HepG2 (cell line): ENCODE measurements at regions not wholly inside any gene's neighbourhood (a gene's known extent, or its start where the extent isn't known, plus 50 kb on each side); places are given as distances from the start of the nearest gene placed in this dataset.

Source experiments
- ATAC-seq: fragments of 200-7000 bp; cut with Tn5 transposase; 3 replicates; pipeline ENCODE4 v1.9.1; 2020; ENCODE audit warnings: mild to moderate bottlenecking, moderate library complexity
- BruUV-seq: library from RNA; stranded (reverse); fragments of 400-500 nt; replicated peaks from 2 replicates; lab custom pipeline; 2021; lab: Mats Ljungman, UMichigan
- CTCF ChIA-PET: fragments of 300-600 bp; formaldehyde crosslinking; extraction: SDS; loops from one replicate; lab custom pipeline; 2021; ENCODE audit warnings: low total read pairs, inconsistent platforms, low intra/inter-chr PET ratio; lab: Yijun Ruan, JAX
- POLR2A ChIA-PET: fragments of 350-600 bp; sonication (Branson Sonifier 250); formaldehyde crosslinking; loops from one replicate; lab custom pipeline; 2020; ENCODE audit warnings: antibody characterized with exemption, inconsistent platforms; lab: Yijun Ruan, JAX
- DNase-seq: peaks from one replicate; pipeline ENCODE4 v3.0.0-alpha.2; 2015; ENCODE audit warnings: low spot score
- FAIRE-seq: peaks from 3 replicates; lab custom pipeline; 2011; peaks lifted over from hg19 to GRCh38; lab: Jason Lieb, UNC
- H2AFZ ChIP-seq: one replicate; pipeline ENCODE4 v1.6.1; 2011; ENCODE audit warnings: low read length, inconsistent platforms
- H3K27ac ChIP-seq: fragments of 300-600 bp; 3 replicates; pipeline ENCODE4 v1.8.0; 2011; ENCODE audit warnings: mixed run types, mild to moderate bottlenecking, mixed read lengths, low read length, inconsistent platforms; ENCODE audit not compliant: insufficient read depth; ENCODE audit errors: extremely low read length
- H3K27me3 ChIP-seq, 2 experiments: fragments of 200-600 bp in 1 of 2; 2 replicates in 1 of 2; 3 replicates in 1 of 2; pipeline versions ENCODE4 v1.6.0 to v1.8.0; 2011; ENCODE audit warnings: low read length in 2 of 2, mild to moderate bottlenecking in 2 of 2, moderate library complexity in 2 of 2, inconsistent platforms in 1 of 2; ENCODE audit not compliant: insufficient read depth in 2 of 2, control insufficient read depth in 1 of 2
- H3K36me3 ChIP-seq, 2 experiments: fragments of 200-600 bp in 1 of 2; replicated peaks in 1 of 2; 2 replicates in 1 of 2; 3 replicates in 1 of 2; pipeline versions ENCODE4 v1.5.1 to v1.8.0; 2011; ENCODE audit warnings: low read length in 2 of 2, inconsistent platforms in 1 of 2; ENCODE audit not compliant: insufficient read depth in 2 of 2, control insufficient read depth in 1 of 2
- H3K4me1 ChIP-seq: 2 replicates; pipeline ENCODE4 v1.5.1; 2012; ENCODE audit warnings: low read length, inconsistent platforms; ENCODE audit not compliant: insufficient read depth
- H3K4me2 ChIP-seq: 2 replicates; pipeline ENCODE4 v1.6.0; 2011; ENCODE audit warnings: low read depth, low read length, inconsistent platforms
- H3K4me3 ChIP-seq, 3 experiments: fragments of 200-600 bp in 1 of 3; sonication (generic), shearing (Covaris generic) in 1 of 3; replicated peaks in 1 of 3; 2 replicates each; pipeline ENCODE4 v1.5.1; 2011 to 2016; ENCODE audit warnings: low read length in 3 of 3, inconsistent platforms in 2 of 3, low read depth in 2 of 3, mild to moderate bottlenecking in 2 of 3, control low read depth in 1 of 3, mixed read lengths in 1 of 3; ENCODE audit not compliant: insufficient read depth in 1 of 3
- H3K79me2 ChIP-seq: one replicate; pipeline ENCODE4 v1.6.1; 2011; ENCODE audit warnings: low read length, inconsistent platforms; ENCODE audit not compliant: insufficient read depth
- H3K9ac ChIP-seq: 2 replicates; pipeline ENCODE4 v1.6.0; 2011; ENCODE audit warnings: mild to moderate bottlenecking, low read depth, low read length, inconsistent platforms; ENCODE audit not compliant: insufficient read depth
- H3K9me3 ChIP-seq: 2 replicates; pipeline ENCODE4 v1.5.1; 2012; ENCODE audit warnings: mild to moderate bottlenecking, low read length
- H4K20me1 ChIP-seq: 2 replicates; pipeline ENCODE4 v1.6.0; 2011; ENCODE audit warnings: inconsistent platforms, mild to moderate bottlenecking, low read length, moderate library complexity; ENCODE audit not compliant: insufficient read depth
- ETV5 ChIP-seq: IDR thresholded peaks from 2 replicates; pipeline ENCODE4 v1.6.1; 2018; ENCODE audit warnings: missing biosample characterization, missing genetic modification reagents, inconsistent platforms, borderline replicate concordance
- GATA4 ChIP-seq: sonication (generic); IDR thresholded peaks from 2 replicates; pipeline ENCODE4 v1.6.1; 2016; ENCODE audit warnings: antibody characterized with exemption, low read depth, borderline replicate concordance
- MED13 ChIP-seq: sonication (generic); formaldehyde crosslinking; IDR thresholded peaks from 2 replicates; pipeline ENCODE4 v1.5.0; 2020; ENCODE audit warnings: missing genetic modification reagents
- MTA3 ChIP-seq: sonication (generic); formaldehyde crosslinking; IDR thresholded peaks from 2 replicates; pipeline ENCODE4 v1.4.0; 2020; ENCODE audit warnings: missing genetic modification reagents
- REL ChIP-seq: sonication (generic); formaldehyde crosslinking; conservative IDR thresholded peaks from 2 replicates; pipeline ENCODE4 v1.8.0; 2022; ENCODE audit warnings: mild to moderate bottlenecking, missing genetic modification reagents, moderate library complexity
- TOPORS ChIP-seq: sonication (generic); formaldehyde crosslinking; IDR thresholded peaks from 2 replicates; pipeline ENCODE4 v1.8.0; 2023; ENCODE audit warnings: mild to moderate bottlenecking, missing genetic modification reagents
- ZNF749 ChIP-seq: sonication (generic); formaldehyde crosslinking; IDR thresholded peaks from 2 replicates; pipeline ENCODE4 v1.8.0; 2022; ENCODE audit warnings: mild to moderate bottlenecking, missing genetic modification reagents, moderate library complexity, borderline replicate concordance
- ZNF816 ChIP-seq: sonication (generic); formaldehyde crosslinking; IDR thresholded peaks from 2 replicates; pipeline ENCODE4 v1.8.0; 2022; ENCODE audit warnings: missing genetic modification reagents, mild to moderate bottlenecking, borderline replicate concordance
- ZSCAN31 ChIP-seq: sonication (generic); formaldehyde crosslinking; IDR thresholded peaks from 2 replicates; pipeline ENCODE4 v1.5.0; 2020; ENCODE audit warnings: low read depth, mild to moderate bottlenecking, missing genetic modification reagents
- WGBS: methylation state at CpG from one replicate; pipeline ENCODE4 v1.1.6; 2017; ENCODE audit warnings: low lambda C conversion rate; 5-methylcytosine and 5-hydroxymethylcytosine counted together
- in situ Hi-C: cut with HindIII; loops from 2 replicates; pipeline ENCODE4 v1.10.0; 2017; ENCODE audit warnings: low pct_unique_long_range_greater_than_20kb; ENCODE audit not compliant: extremely low pct_ligation_motif_present
- intact Hi-C: fragments of 100-400 bp; cut with micrococcal nuclease; formaldehyde crosslinking; loops from one replicate; pipeline ENCODE4 v1.10.0; 2022; ENCODE audit not compliant: unreplicated experiment
- TF ChIP-seq, protein P1 (sequence below): sonication (generic); formaldehyde crosslinking; IDR thresholded peaks from 2 replicates; pipeline ENCODE4 v1.4.0; 2020; ENCODE audit warnings: missing genetic modification reagents
- TF ChIP-seq, protein P2 (sequence below): sonication (generic); formaldehyde crosslinking; conservative IDR thresholded peaks from 2 replicates; pipeline ENCODE4 v1.8.0; 2022; ENCODE audit warnings: missing genetic modification reagents
- TF ChIP-seq, protein P3 (sequence below): sonication (generic); formaldehyde crosslinking; IDR thresholded peaks from 2 replicates; pipeline ENCODE4 v1.5.1; 2020; ENCODE audit warnings: missing genetic modification reagents, mild to moderate bottlenecking, borderline replicate concordance
- TF ChIP-seq, protein P4 (sequence below), 2 experiments: IDR thresholded peaks; 2 replicates each; pipeline ENCODE4 v1.6.1; 2011 to 2012; ENCODE audit warnings: low read length in 2 of 2, borderline replicate concordance in 1 of 2, low read depth in 1 of 2, mild to moderate bottlenecking in 1 of 2, moderate library complexity in 1 of 2
- TF ChIP-seq, protein P5 (sequence below): sonication (generic); formaldehyde crosslinking; IDR thresholded peaks from 2 replicates; pipeline ENCODE4 v1.4.0; 2020; ENCODE audit warnings: mild to moderate bottlenecking, missing genetic modification reagents

DNA sequence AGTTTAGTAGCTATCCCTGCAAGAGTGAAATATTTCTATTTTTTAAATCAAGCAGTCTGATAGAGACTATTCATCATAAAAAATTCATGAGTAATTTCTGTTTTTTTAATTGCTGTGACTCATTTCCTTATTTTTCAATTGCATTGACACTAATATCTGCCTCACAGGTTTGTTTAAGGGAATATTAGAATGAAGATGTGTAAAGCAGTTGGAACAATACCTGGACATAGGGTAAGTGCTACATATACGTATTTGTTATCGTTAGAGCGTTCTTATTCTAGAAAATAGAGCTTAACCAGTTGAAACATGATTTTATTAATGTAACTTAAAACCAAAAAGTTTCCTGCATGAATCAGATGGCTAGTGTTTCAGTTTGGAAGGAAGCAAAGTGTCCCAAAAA lies 2211.3 kb downstream of the PCDH7 start:
- Histone ChIP-seq H3K27me3 (no peaks in the 10 kb centered on the region), H3K4me1 (no peaks in the 10 kb centered on the region), H3K36me3 (no peaks in the 10 kb centered on the region), H3K9ac (no peak overlapping the region), H3K79me2 (no peaks in the 10 kb centered on the region), H3K4me3 (no peak overlapping the region), H4K20me1 (no peaks in the 10 kb centered on the region), H3K4me2 (no peak overlapping the region), H3K9me3 (peaks cover 55% of the 10 kb centered on the region), H3K27ac (no peak overlapping the region), H2AFZ (no peak overlapping the region)
- intact Hi-C loops = no loop called here
- DNase-seq = no peak
- ChIA-PET POLR2A (no interaction called here), CTCF (no interaction called here)
- FAIRE-seq = no peak
- WGBS = 0% methylated on average over 3 of the region's 3 CpGs
- in situ Hi-C loops = no loop called here
- no peak for ATAC-seq
- BruUV-seq = no TSS peak
- TF ChIP-seq, protein P1, sequence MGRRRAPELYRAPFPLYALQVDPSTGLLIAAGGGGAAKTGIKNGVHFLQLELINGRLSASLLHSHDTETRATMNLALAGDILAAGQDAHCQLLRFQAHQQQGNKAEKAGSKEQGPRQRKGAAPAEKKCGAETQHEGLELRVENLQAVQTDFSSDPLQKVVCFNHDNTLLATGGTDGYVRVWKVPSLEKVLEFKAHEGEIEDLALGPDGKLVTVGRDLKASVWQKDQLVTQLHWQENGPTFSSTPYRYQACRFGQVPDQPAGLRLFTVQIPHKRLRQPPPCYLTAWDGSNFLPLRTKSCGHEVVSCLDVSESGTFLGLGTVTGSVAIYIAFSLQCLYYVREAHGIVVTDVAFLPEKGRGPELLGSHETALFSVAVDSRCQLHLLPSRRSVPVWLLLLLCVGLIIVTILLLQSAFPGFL (CRISPR knock-in tag) = no peak
- TF ChIP-seq TOPORS (CRISPR knock-in tag) (no peak), ZSCAN31 (CRISPR knock-in tag) (no peak), REL (CRISPR knock-in tag) (no peak), ZNF816 (CRISPR knock-in tag) (no peak), MED13 (CRISPR knock-in tag) (no peak), ZNF749 (CRISPR knock-in tag) (no peak), MTA3 (CRISPR knock-in tag) (no peak), GATA4 (no peak), ETV5 (CRISPR knock-in tag) (no peak)
- TF ChIP-seq, protein P2, sequence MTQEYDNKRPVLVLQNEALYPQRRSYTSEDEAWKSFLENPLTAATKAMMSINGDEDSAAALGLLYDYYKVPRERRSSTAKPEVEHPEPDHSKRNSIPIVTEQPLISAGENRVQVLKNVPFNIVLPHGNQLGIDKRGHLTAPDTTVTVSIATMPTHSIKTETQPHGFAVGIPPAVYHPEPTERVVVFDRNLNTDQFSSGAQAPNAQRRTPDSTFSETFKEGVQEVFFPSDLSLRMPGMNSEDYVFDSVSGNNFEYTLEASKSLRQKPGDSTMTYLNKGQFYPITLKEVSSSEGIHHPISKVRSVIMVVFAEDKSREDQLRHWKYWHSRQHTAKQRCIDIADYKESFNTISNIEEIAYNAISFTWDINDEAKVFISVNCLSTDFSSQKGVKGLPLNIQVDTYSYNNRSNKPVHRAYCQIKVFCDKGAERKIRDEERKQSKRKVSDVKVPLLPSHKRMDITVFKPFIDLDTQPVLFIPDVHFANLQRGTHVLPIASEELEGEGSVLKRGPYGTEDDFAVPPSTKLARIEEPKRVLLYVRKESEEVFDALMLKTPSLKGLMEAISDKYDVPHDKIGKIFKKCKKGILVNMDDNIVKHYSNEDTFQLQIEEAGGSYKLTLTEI = no peak
- TF ChIP-seq, protein P3, sequence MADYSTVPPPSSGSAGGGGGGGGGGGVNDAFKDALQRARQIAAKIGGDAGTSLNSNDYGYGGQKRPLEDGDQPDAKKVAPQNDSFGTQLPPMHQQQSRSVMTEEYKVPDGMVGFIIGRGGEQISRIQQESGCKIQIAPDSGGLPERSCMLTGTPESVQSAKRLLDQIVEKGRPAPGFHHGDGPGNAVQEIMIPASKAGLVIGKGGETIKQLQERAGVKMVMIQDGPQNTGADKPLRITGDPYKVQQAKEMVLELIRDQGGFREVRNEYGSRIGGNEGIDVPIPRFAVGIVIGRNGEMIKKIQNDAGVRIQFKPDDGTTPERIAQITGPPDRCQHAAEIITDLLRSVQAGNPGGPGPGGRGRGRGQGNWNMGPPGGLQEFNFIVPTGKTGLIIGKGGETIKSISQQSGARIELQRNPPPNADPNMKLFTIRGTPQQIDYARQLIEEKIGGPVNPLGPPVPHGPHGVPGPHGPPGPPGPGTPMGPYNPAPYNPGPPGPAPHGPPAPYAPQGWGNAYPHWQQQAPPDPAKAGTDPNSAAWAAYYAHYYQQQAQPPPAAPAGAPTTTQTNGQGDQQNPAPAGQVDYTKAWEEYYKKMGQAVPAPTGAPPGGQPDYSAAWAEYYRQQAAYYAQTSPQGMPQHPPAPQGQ = no peak
- TF ChIP-seq, protein P4, sequence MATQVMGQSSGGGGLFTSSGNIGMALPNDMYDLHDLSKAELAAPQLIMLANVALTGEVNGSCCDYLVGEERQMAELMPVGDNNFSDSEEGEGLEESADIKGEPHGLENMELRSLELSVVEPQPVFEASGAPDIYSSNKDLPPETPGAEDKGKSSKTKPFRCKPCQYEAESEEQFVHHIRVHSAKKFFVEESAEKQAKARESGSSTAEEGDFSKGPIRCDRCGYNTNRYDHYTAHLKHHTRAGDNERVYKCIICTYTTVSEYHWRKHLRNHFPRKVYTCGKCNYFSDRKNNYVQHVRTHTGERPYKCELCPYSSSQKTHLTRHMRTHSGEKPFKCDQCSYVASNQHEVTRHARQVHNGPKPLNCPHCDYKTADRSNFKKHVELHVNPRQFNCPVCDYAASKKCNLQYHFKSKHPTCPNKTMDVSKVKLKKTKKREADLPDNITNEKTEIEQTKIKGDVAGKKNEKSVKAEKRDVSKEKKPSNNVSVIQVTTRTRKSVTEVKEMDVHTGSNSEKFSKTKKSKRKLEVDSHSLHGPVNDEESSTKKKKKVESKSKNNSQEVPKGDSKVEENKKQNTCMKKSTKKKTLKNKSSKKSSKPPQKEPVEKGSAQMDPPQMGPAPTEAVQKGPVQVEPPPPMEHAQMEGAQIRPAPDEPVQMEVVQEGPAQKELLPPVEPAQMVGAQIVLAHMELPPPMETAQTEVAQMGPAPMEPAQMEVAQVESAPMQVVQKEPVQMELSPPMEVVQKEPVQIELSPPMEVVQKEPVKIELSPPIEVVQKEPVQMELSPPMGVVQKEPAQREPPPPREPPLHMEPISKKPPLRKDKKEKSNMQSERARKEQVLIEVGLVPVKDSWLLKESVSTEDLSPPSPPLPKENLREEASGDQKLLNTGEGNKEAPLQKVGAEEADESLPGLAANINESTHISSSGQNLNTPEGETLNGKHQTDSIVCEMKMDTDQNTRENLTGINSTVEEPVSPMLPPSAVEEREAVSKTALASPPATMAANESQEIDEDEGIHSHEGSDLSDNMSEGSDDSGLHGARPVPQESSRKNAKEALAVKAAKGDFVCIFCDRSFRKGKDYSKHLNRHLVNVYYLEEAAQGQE (IDR thresholded peaks at IDR 0.05; ENCODE audit: borderline replicate concordance in 1 of 2, low read depth in 1 of 2, low read length in 2 of 2) = no peak
- TF ChIP-seq, protein P5, sequence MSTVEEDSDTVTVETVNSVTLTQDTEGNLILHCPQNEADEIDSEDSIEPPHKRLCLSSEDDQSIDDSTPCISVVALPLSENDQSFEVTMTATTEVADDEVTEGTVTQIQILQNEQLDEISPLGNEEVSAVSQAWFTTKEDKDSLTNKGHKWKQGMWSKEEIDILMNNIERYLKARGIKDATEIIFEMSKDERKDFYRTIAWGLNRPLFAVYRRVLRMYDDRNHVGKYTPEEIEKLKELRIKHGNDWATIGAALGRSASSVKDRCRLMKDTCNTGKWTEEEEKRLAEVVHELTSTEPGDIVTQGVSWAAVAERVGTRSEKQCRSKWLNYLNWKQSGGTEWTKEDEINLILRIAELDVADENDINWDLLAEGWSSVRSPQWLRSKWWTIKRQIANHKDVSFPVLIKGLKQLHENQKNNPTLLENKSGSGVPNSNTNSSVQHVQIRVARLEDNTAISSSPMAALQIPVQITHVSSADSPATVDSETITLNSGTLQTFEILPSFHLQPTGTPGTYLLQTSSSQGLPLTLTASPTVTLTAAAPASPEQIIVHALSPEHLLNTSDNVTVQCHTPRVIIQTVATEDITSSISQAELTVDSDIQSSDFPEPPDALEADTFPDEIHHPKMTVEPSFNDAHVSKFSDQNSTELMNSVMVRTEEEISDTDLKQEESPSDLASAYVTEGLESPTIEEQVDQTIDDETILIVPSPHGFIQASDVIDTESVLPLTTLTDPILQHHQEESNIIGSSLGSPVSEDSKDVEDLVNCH (CRISPR knock-in tag) = no peak
